ENCODE measurements at regions not wholly inside any gene's neighbourhood (a gene's known extent, or its start where the extent isn't known, plus 50 kb on each side); places are given as distances from the start of the nearest gene placed in this dataset.

GRCh38 chr2:19677825-19678518, 223.8 kb downstream of the TTC32 start:
- Histone ChIP-seq H4K20me1 (ENCODE audit: insufficient read depth, low read length) (no peaks in the 10 kb centered on the region), H3K36me3 (replicated peaks in 1 of 2; ENCODE audit: control insufficient read depth in 1 of 2, insufficient read depth in 2 of 2, low read length in 2 of 2) (no peaks in the 10 kb centered on the region), H3K27me3 (ENCODE audit: control insufficient read depth in 1 of 2, insufficient read depth in 2 of 2, low read length in 2 of 2) (peaks cover 0 to 3% of the 10 kb centered on the region in 2 experiments; a peak in 1 of 5 replicates), H3K9ac (ENCODE audit: insufficient read depth, low read depth, low read length) (no peak overlapping the region), H3K4me2 (ENCODE audit: low read depth, low read length) (no peak overlapping the region), H3K4me3 (replicated peaks in 1 of 3; ENCODE audit: insufficient read depth in 1 of 3, low read depth in 2 of 3, low read length in 3 of 3) (no peak overlapping the region), H3K4me1 (ENCODE audit: insufficient read depth, low read length) (peaks cover 7% of the 10 kb centered on the region; the same call in 1 of the 2 replicates), H3K79me2 (ENCODE audit: insufficient read depth, low read length) (no peaks in the 10 kb centered on the region), H2AFZ (ENCODE audit: low read length) (no peak overlapping the region), H3K27ac (ENCODE audit: extremely low read length, insufficient read depth, low read length) (no peak overlapping the region), H3K9me3 (ENCODE audit: low read length) (no peaks in the 10 kb centered on the region)
- DNase-seq (ENCODE audit: low spot score) (no peak), ATAC-seq (0 out of 3 replicates have a peak, but pooled peaks have one; percentile 11), FAIRE-seq (no peak)
- intact Hi-C loops (cut with micrococcal nuclease; ENCODE audit: unreplicated experiment) (no loop called here), in situ Hi-C loops (cut with HindIII; ENCODE audit: extremely low pct_ligation_motif_present, low pct_unique_long_range_greater_than_20kb) (no loop called here)
- no TSS peak for BruUV-seq (replicated peaks)
- CTCF ChIA-PET (ENCODE audit: low intra/inter-chr PET ratio, low total read pairs), result no interaction called here
- POLR2A ChIA-PET, result no interaction called here
- WGBS (ENCODE audit: low lambda C conversion rate), result 37% methylated on average over 14 of the region's 17 CpGs
- TF ChIP-seq RBM39 (IDR thresholded peaks at IDR 0.05; ENCODE audit: low read depth, low read length, poor library complexity, severe bottlenecking) (no peak), RFX5 (IDR thresholded peaks at IDR 0.05; ENCODE audit: low read depth, low read length) (no peak), ZUFSP (CRISPR knock-in tag; IDR thresholded peaks at IDR 0.05; ENCODE audit: borderline replicate concordance) (no peak), ZMYM3 (CRISPR knock-in tag; IDR thresholded peaks at IDR 0.05) (no peak), ZBTB7A (CRISPR knock-in tag; IDR thresholded peaks at IDR 0.05) (no peak), ONECUT2 (CRISPR knock-in tag; IDR thresholded peaks at IDR 0.05) (no peak), NR0B2 (CRISPR knock-in tag; IDR thresholded peaks at IDR 0.05) (no peak), PRDM4 (CRISPR knock-in tag; IDR thresholded peaks at IDR 0.05; ENCODE audit: borderline replicate concordance) (no peak), THAP7 (CRISPR knock-in tag; IDR thresholded peaks at IDR 0.05) (no peak), ZNF3 (CRISPR knock-in tag; IDR thresholded peaks at IDR 0.05) (no peak), ZNF691 (CRISPR knock-in tag; IDR thresholded peaks at IDR 0.05; ENCODE audit: borderline replicate concordance, low read depth) (no peak)

Data from HepG2 (cell line).